NCI-H345 treated with DMSO at 0.1 percent for 48 hours (cell line): ENCODE measurements at regions not wholly inside any gene's neighbourhood (a gene's known extent, or its start where the extent isn't known, plus 50 kb on each side); places are given as distances from the start of the nearest gene placed in this dataset.

Experiments
- DNase-seq: peaks from one replicate; lab custom pipeline; 2025; ENCODE audit not compliant: unreplicated experiment; lab: John Stamatoyannopoulos, UW

GRCh38 chr1:29542548-29542947 lies 306.2 kb downstream of the PTPRU start:
- DNase-seq: no peak

- DNase-seq: no peak
Observed at GRCh38 chr1:29541631-29542030, 305.3 kb downstream of the PTPRU start.

GRCh38 chr1:29540801-29541357 lies 304.6 kb downstream of the PTPRU start:
- no peak for DNase-seq

GRCh38 chr1:29539971-29540370 lies 303.6 kb downstream of the PTPRU start:
- DNase-seq: no peak

- no peak for DNase-seq
Observed at GRCh38 chr1:29538586-29538985, 302.3 kb downstream of the PTPRU start.

GRCh38 chr1:29532751-29533150 lies 296.4 kb downstream of the PTPRU start:
- DNase-seq: no peak

GRCh38 chr1:29532285-29532684 lies 296.0 kb downstream of the PTPRU start:
- no peak for DNase-seq

GRCh38 chr1:29531596-29531995 lies 295.3 kb downstream of the PTPRU start:
- DNase-seq: no peak

- no peak for DNase-seq
Observed at GRCh38 chr1:29529677-29530278, 293.5 kb downstream of the PTPRU start.

GRCh38 chr1:29527314-29528004 lies 291.1 kb downstream of the PTPRU start:
- no peak for DNase-seq

GRCh38 chr1:29525941-29526340 lies 289.6 kb downstream of the PTPRU start:
- no peak for DNase-seq

- DNase-seq: no peak
Observed at GRCh38 chr1:29524285-29525065, 288.2 kb downstream of the PTPRU start.

GRCh38 chr1:29523576-29523975 lies 287.3 kb downstream of the PTPRU start:
- no peak for DNase-seq

- DNase-seq: no peak
Observed at GRCh38 chr1:29523136-29523535, 286.8 kb downstream of the PTPRU start.

- no peak for DNase-seq
Observed at GRCh38 chr1:29521811-29522580, 285.7 kb downstream of the PTPRU start.

GRCh38 chr1:29521438-29521715 lies 285.1 kb downstream of the PTPRU start:
- no peak for DNase-seq

- DNase-seq: no peak
Observed at GRCh38 chr1:29520571-29521437, 284.5 kb downstream of the PTPRU start.

- no peak for DNase-seq
Observed at GRCh38 chr1:29519788-29520110, 283.4 kb downstream of the PTPRU start.

GRCh38 chr1:29519108-29519787 lies 282.9 kb downstream of the PTPRU start:
- DNase-seq: no peak
